IMR-90 (cell line): ENCODE measurements at regions not wholly inside any gene's neighbourhood (a gene's known extent, or its start where the extent isn't known, plus 50 kb on each side); places are given as distances from the start of the nearest gene placed in this dataset.

Experiments
- ATAC-seq: fragments of 200-7000 bp; cut with Tn5 transposase; 2 replicates; pipeline ENCODE4 v1.9.1; 2020; ENCODE audit warnings: low read depth, mild to moderate bottlenecking, moderate library complexity
- BruUV-seq: library from RNA; stranded (reverse); fragments of 400-500 nt; replicated peaks from 2 replicates; lab custom pipeline; 2021; lab: Mats Ljungman, UMichigan
- CTCF ChIA-PET: fragments of 300-600 bp; formaldehyde crosslinking; extraction: SDS; loops from one replicate; lab custom pipeline; 2021; ENCODE audit warnings: antibody characterized with exemption; lab: Yijun Ruan, JAX
- POLR2A ChIA-PET: fragments of 300-600 bp; sonication (Branson Sonifier 250); formaldehyde crosslinking; loops from one replicate; lab custom pipeline; 2022; ENCODE audit warnings: antibody characterized with exemption; ENCODE audit not compliant: unreplicated experiment; lab: Charles Lee
- DNase-seq: peaks from one replicate; pipeline ENCODE4 v3.0.0; 2013
- H2AFZ ChIP-seq: replicated peaks from 2 replicates; pipeline ENCODE3; 2013; ENCODE audit warnings: low read length, mild to moderate bottlenecking; ENCODE audit not compliant: poor library complexity
- H2AK5ac ChIP-seq: 2 replicates; pipeline ENCODE4 v1.6.1; 2013; ENCODE audit warnings: low read depth, low read length, inconsistent platforms
- H2AK9ac ChIP-seq: replicated peaks from 2 replicates; pipeline ENCODE3; 2013; ENCODE audit warnings: mild to moderate bottlenecking, low read depth, low read length, moderate library complexity; ENCODE audit not compliant: poor library complexity
- H2BK120ac ChIP-seq: 2 replicates; pipeline ENCODE4 v1.6.1; 2013; ENCODE audit warnings: low read depth, low read length, inconsistent platforms
- H2BK15ac ChIP-seq: 3 replicates; pipeline ENCODE4 v1.6.1; 2013; ENCODE audit warnings: low read depth, low read length, inconsistent platforms
- H2BK20ac ChIP-seq: 2 replicates; pipeline ENCODE4 v1.6.1; 2013; ENCODE audit warnings: low read depth, mild to moderate bottlenecking, inconsistent platforms, low read length, moderate library complexity
- H2BK5ac ChIP-seq: 2 replicates; pipeline ENCODE4 v1.6.1; 2013; ENCODE audit warnings: mild to moderate bottlenecking, low read depth, low read length, inconsistent platforms; ENCODE audit not compliant: poor library complexity, severe bottlenecking
- H3K14ac ChIP-seq: replicated peaks from 2 replicates; pipeline ENCODE4 v1.6.1; 2013; ENCODE audit warnings: low read depth, low read length, inconsistent platforms
- H3K18ac ChIP-seq: 2 replicates; pipeline ENCODE4 v1.6.1; 2013; ENCODE audit warnings: low read depth, low read length, control low read depth
- H3K23ac ChIP-seq: 2 replicates; pipeline ENCODE4 v1.6.1; 2013; ENCODE audit warnings: low read depth, low read length, inconsistent platforms
- H3K27ac ChIP-seq: 2 replicates; pipeline ENCODE4 v1.5.1; 2013; ENCODE audit warnings: mild to moderate bottlenecking, control low read depth, low read length; ENCODE audit not compliant: insufficient read depth
- H3K27me3 ChIP-seq: 2 replicates; pipeline ENCODE4 v1.6.1; 2013; ENCODE audit warnings: low read length; ENCODE audit not compliant: control insufficient read depth, insufficient read depth
- H3K36me3 ChIP-seq: 2 replicates; pipeline ENCODE4 v1.6.1; 2013; ENCODE audit warnings: low read length, mixed read lengths; ENCODE audit not compliant: control insufficient read depth, insufficient read depth
- H3K4ac ChIP-seq: 2 replicates; pipeline ENCODE4 v1.6.1; 2013; ENCODE audit warnings: low read depth, low read length, inconsistent platforms
- H3K4me1 ChIP-seq: 2 replicates; pipeline ENCODE4 v1.6.1; 2013; ENCODE audit warnings: low read length, mixed read lengths; ENCODE audit not compliant: control insufficient read depth, insufficient read depth
- H3K4me2 ChIP-seq: 2 replicates; pipeline ENCODE4 v1.6.1; 2013; ENCODE audit warnings: low read depth, mild to moderate bottlenecking, control low read depth, low read length, moderate library complexity
- H3K4me3 ChIP-seq: 2 replicates; pipeline ENCODE4 v1.5.1; 2013; ENCODE audit warnings: low read depth, mild to moderate bottlenecking, control low read depth, low read length, moderate library complexity; ENCODE audit not compliant: insufficient read depth
- H3K56ac ChIP-seq: 2 replicates; pipeline ENCODE4 v1.6.1; 2013; ENCODE audit warnings: low read length, inconsistent platforms; ENCODE audit not compliant: insufficient read depth; ENCODE audit errors: extremely low read depth
- H3K79me1 ChIP-seq, 2 experiments: 2 replicates each; pipeline ENCODE4 v1.6.1; 2013; ENCODE audit warnings: low read length in 2 of 2, inconsistent platforms in 1 of 2, low read depth in 1 of 2
- H3K9ac ChIP-seq: 2 replicates; pipeline ENCODE4 v1.6.1; 2013; ENCODE audit warnings: low read depth, low read length, control low read depth
- H3K9me1 ChIP-seq: 2 replicates; pipeline ENCODE4 v1.6.1; 2013; ENCODE audit warnings: low read length, inconsistent platforms; ENCODE audit not compliant: insufficient read depth
- H3K9me3 ChIP-seq: 2 replicates; pipeline ENCODE4 v1.6.1; 2013; ENCODE audit warnings: low read length; ENCODE audit not compliant: control insufficient read depth, insufficient read depth
- H4K20me1 ChIP-seq: 2 replicates; pipeline ENCODE4 v1.6.1; 2013; ENCODE audit warnings: low read length, inconsistent platforms; ENCODE audit not compliant: insufficient read depth
- H4K5ac ChIP-seq: 2 replicates; pipeline ENCODE4 v1.6.1; 2013; ENCODE audit warnings: mild to moderate bottlenecking, low read depth, low read length, control low read depth
- H4K8ac ChIP-seq, 2 experiments: 2 replicates each; pipeline ENCODE4 v1.6.1; 2013; ENCODE audit warnings: low read depth in 2 of 2, low read length in 2 of 2, control low read depth in 1 of 2, inconsistent platforms in 1 of 2
- H4K91ac ChIP-seq: 2 replicates; pipeline ENCODE4 v1.6.1; 2013; ENCODE audit warnings: low read depth, low read length, inconsistent platforms; ENCODE audit not compliant: insufficient read depth
- BHLHE40 ChIP-seq: fragments of 150-350 bp; IDR thresholded peaks from 2 replicates; pipeline ENCODE4 v1.6.1; 2016; ENCODE audit warnings: mild to moderate bottlenecking, low read depth, low read length
- CTCF ChIP-seq: conservative IDR thresholded peaks from 2 replicates; pipeline ENCODE4 v1.5.1; 2012; ENCODE audit warnings: mild to moderate bottlenecking, low read depth, low read length, improper control_type of control experiment
- MAZ ChIP-seq: IDR thresholded peaks from 2 replicates; pipeline ENCODE4 v1.6.1; 2012; ENCODE audit warnings: low read depth, mild to moderate bottlenecking, low read length, improper control_type of control experiment, moderate library complexity, borderline replicate concordance
- MXI1 ChIP-seq: IDR thresholded peaks from 2 replicates; pipeline ENCODE4 v1.6.1; 2012; ENCODE audit warnings: low read depth, mild to moderate bottlenecking, low read length, moderate library complexity, borderline replicate concordance
- NFE2L2 ChIP-seq: fragments of 150-350 bp; IDR thresholded peaks from 2 replicates; pipeline ENCODE4 v1.6.1; 2016; ENCODE audit warnings: low read depth, mild to moderate bottlenecking, low read length
- RFX5 ChIP-seq: IDR thresholded peaks from 2 replicates; pipeline ENCODE4 v1.8.0; 2012; ENCODE audit warnings: low read depth, mild to moderate bottlenecking, low read length, moderate library complexity
- WGBS, 2 experiments: methylation state at CpG; one replicate each; pipeline versions ENCODE4 v1.1.5 to v1.1.7; 2013; ENCODE audit warnings: missing lambda C conversion rate in 2 of 2; ENCODE audit not compliant: insufficient read length in 1 of 2; ENCODE audit errors: extremely low coverage in 2 of 2; 5-methylcytosine and 5-hydroxymethylcytosine counted together
- dilution Hi-C: fragments of 300-500 bp; cut with HindIII; formaldehyde crosslinking; loops from one replicate; pipeline ENCODE4 v1.14.3; 2018; ENCODE audit warnings: low sequenced_read_pairs; ENCODE audit not compliant: unreplicated experiment
- in situ Hi-C: fragments of 300-500 bp; cut with MboI; formaldehyde crosslinking; loops from 3 replicates; pipeline ENCODE4 v1.14.3; 2019; ENCODE audit warnings: low sequenced_read_pairs, inconsistent platforms, mixed read lengths
- intact Hi-C: fragments of 100-400 bp; cut with micrococcal nuclease; formaldehyde crosslinking; loops from 2 replicates; pipeline ENCODE4 v1.10.0; 2022

DNA sequence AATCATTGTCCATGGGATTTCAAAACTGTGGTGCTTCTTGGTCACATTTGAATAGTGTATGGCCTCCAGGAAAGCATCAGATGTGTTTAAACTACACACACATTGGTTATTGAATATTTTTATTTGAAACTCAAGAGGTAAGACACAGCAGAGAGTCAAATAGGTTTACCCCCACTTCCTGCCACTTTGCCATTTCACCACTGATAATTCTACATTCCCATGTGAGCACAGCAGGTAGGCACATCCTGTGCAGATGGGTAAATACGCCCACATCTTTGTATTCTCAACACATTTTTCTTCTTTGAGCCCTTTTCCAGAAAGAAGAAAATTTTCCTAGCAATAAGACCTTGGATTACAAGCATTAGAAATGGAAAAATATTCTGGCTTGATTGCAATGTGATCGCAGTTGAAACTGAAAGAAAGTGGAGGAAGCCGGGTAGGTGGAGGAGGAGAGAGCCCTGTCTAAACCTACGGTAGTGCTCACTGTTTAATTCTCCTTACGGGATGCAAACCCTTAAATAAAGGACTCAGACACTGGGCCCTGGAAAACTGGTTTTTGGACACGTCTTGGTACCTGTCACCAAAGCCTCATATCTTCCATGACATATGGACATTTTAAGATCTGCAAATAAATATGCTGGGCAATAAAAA is 167.7 kb downstream of the COG6 start:
- intact Hi-C loops: no loop called here
- Histone ChIP-seq H3K79me1 (no peaks in the 10 kb centered on the region), H3K27me3 (no peaks in the 10 kb centered on the region; the same call in 1 of the 2 replicates), H3K18ac (no peak overlapping the region), H4K20me1 (no peaks in the 10 kb centered on the region), H3K14ac (no peak overlapping the region), H4K91ac (no peak overlapping the region), H2BK120ac (no peak overlapping the region), H2AK9ac (no peak overlapping the region), H4K8ac (no peak overlapping the region), H2BK15ac (no peak overlapping the region), H2BK20ac (no peak overlapping the region), H3K4me2 (no peak overlapping the region), H4K5ac (no peak overlapping the region), H3K56ac (no peak overlapping the region), H2AK5ac (no peak overlapping the region), H2BK5ac (no peak overlapping the region), H3K4ac (no peak overlapping the region), H3K9ac (no peak overlapping the region), H3K9me3 (no peaks in the 10 kb centered on the region), H3K36me3 (no peaks in the 10 kb centered on the region), H3K23ac (no peak overlapping the region), H3K4me1 (no peaks in the 10 kb centered on the region), H3K4me3 (no peak overlapping the region), H3K27ac (no peak overlapping the region), H2AFZ (no peak overlapping the region), H3K9me1 (no peaks in the 10 kb centered on the region)
- ChIA-PET POLR2A (no interaction called here), CTCF (no interaction called here)
- no TSS peak for BruUV-seq
- ATAC-seq: no peak
- no CpG with 5 or more reads among the region's 6 CpGs for WGBS, 2 experiments
- dilution Hi-C loops: no loop called here
- TF ChIP-seq MXI1 (no peak), CTCF (no peak), RFX5 (no peak), MAZ (no peak), BHLHE40 (no peak), NFE2L2 (no peak)
- in situ Hi-C loops: no loop called here
- no peak for DNase-seq
